Neural cell (in vitro differentiated cells): ENCODE measurements at regions not wholly inside any gene's neighbourhood (a gene's known extent, or its start where the extent isn't known, plus 50 kb on each side); places are given as distances from the start of the nearest gene placed in this dataset.

Source experiments
- H2AFZ ChIP-seq: fragments of 200-600, 300-800 bp; sonication (generic), shearing (Covaris generic); 2 replicates; pipeline ENCODE4 v1.6.0; 2014; ENCODE audit warnings: low read depth, mild to moderate bottlenecking, antibody characterized with exemption, low read length, moderate library complexity
- H3F3A ChIP-seq: fragments of 200-600 bp; shearing (Covaris generic); 2 replicates; pipeline ENCODE4 v1.6.1; 2016; ENCODE audit warnings: mild to moderate bottlenecking, moderate library complexity, mixed read lengths, antibody characterized with exemption, low read length; ENCODE audit not compliant: insufficient read depth, poor library complexity, severe bottlenecking
- H3K27ac ChIP-seq: fragments of 200-600, 300-800 bp; sonication (generic), shearing (Covaris generic); 2 replicates; pipeline ENCODE4 v1.5.1; 2014; ENCODE audit warnings: mild to moderate bottlenecking, low read length, moderate library complexity
- H3K27me3 ChIP-seq: fragments of 300-800, 200-600 bp; sonication (generic), shearing (Covaris generic); 2 replicates; pipeline ENCODE4 v1.6.0; 2014; ENCODE audit warnings: mild to moderate bottlenecking, low read depth, low read length, moderate library complexity; ENCODE audit not compliant: insufficient read depth
- H3K36me3 ChIP-seq: fragments of 300-800, 200-600 bp; sonication (generic), shearing (Covaris generic); 2 replicates; pipeline ENCODE4 v1.5.1; 2014; ENCODE audit warnings: mild to moderate bottlenecking, antibody characterized with exemption, low read length, moderate library complexity; ENCODE audit not compliant: insufficient read depth
- H3K4me2 ChIP-seq: fragments of 300-800, 200-600 bp; sonication (generic), shearing (Covaris generic); 2 replicates; pipeline ENCODE4 v1.6.0; 2014; ENCODE audit warnings: mild to moderate bottlenecking, low read length
- H3K4me3 ChIP-seq: fragments of 300-800, 200-600 bp; sonication (generic), shearing (Covaris generic); 2 replicates; pipeline ENCODE4 v1.5.1; 2014; ENCODE audit warnings: mild to moderate bottlenecking, low read length, moderate library complexity
- H3K79me2 ChIP-seq: fragments of 200-600 bp; shearing (Covaris generic); replicated peaks from 2 replicates; pipeline ENCODE4 v1.6.0; 2014; ENCODE audit warnings: mild to moderate bottlenecking, low read length, moderate library complexity; ENCODE audit not compliant: insufficient read depth
- H3K9ac ChIP-seq: fragments of 300-800, 200-600 bp; sonication (generic), shearing (Covaris generic); 2 replicates; pipeline ENCODE4 v1.6.1; 2016; ENCODE audit warnings: mild to moderate bottlenecking, low read length, mixed read lengths
- H3K9me2 ChIP-seq: fragments of 200-600 bp; shearing (Covaris generic); 2 replicates; pipeline ENCODE4 v1.6.1; 2016; ENCODE audit warnings: mild to moderate bottlenecking, low read length, mixed read lengths; ENCODE audit not compliant: insufficient read depth
- H3K9me3 ChIP-seq: fragments of 200-600, 300-800 bp; sonication (generic), shearing (Covaris generic); 2 replicates; pipeline ENCODE4 v1.6.1; 2016; ENCODE audit warnings: mild to moderate bottlenecking, mixed run types, low read length, moderate library complexity, mixed read lengths
- H4K20me1 ChIP-seq: fragments of 200-600 bp; shearing (Covaris generic); 2 replicates; pipeline ENCODE4 v1.6.1; 2016; ENCODE audit warnings: mild to moderate bottlenecking, mixed run types; ENCODE audit not compliant: insufficient read depth
- CTCF ChIP-seq: fragments of 450-650 bp; IDR thresholded peaks from 2 replicates; pipeline ENCODE4 v1.5.1; 2014; ENCODE audit warnings: antibody characterized with exemption, mild to moderate bottlenecking, moderate library complexity; ENCODE audit not compliant: poor library complexity, severe bottlenecking
- EP300 ChIP-seq: fragments of 450-650 bp; conservative IDR thresholded peaks from 2 replicates; pipeline ENCODE4 v1.6.1; 2014; ENCODE audit warnings: antibody characterized with exemption, mild to moderate bottlenecking, moderate library complexity; ENCODE audit not compliant: poor library complexity, severe bottlenecking
- EZH2 ChIP-seq: fragments of 200-600, 300-800 bp; shearing (Covaris generic), sonication (generic); IDR thresholded peaks from 2 replicates; pipeline ENCODE4 v1.6.1; 2014; ENCODE audit warnings: antibody characterized with exemption, low read length, borderline replicate concordance, mild to moderate bottlenecking; ENCODE audit not compliant: insufficient read depth, poor library complexity, severe bottlenecking
- MXI1 ChIP-seq: fragments of 450-650 bp; conservative IDR thresholded peaks from 2 replicates; pipeline ENCODE4 v1.6.1; 2014; ENCODE audit warnings: antibody characterized with exemption, mild to moderate bottlenecking; ENCODE audit not compliant: poor library complexity, severe bottlenecking
- POLR2AphosphoS5 ChIP-seq: IDR thresholded peaks from 2 replicates; pipeline ENCODE4 v1.6.1; 2012
- RAD21 ChIP-seq: fragments of 450-650 bp; conservative IDR thresholded peaks from 2 replicates; pipeline ENCODE4 v1.6.1; 2014; ENCODE audit warnings: antibody characterized with exemption, mild to moderate bottlenecking, moderate library complexity
- REST ChIP-seq: IDR thresholded peaks from 2 replicates; pipeline ENCODE4 v1.6.1; 2012; ENCODE audit warnings: borderline replicate concordance
- SMC3 ChIP-seq: fragments of 450-650 bp; conservative IDR thresholded peaks from 2 replicates; pipeline ENCODE4 v1.6.1; 2014; ENCODE audit warnings: antibody characterized with exemption, mild to moderate bottlenecking, moderate library complexity; ENCODE audit not compliant: poor library complexity
- TAF1 ChIP-seq: IDR thresholded peaks from 2 replicates; pipeline ENCODE4 v1.6.1; 2012; ENCODE audit warnings: low read depth

DNA sequence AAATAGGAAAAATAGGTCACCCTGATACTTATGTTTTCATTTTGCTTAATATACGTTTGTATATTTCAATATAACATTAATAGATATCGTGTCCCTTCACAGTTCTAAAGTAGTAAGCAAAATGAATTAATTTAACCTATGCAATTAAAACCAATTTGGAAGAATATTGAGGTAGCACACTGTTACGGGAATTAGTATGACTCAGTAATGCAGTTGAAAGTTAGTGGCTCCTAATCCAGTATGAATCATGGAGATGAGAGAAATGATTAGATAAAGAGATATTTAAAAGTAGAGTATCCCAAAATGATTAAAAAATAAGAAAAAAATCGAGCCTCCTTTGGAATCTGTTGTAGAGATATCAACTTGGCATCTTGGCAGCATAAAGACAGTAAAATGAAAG lies 177.0 kb upstream of the SLITRK6 start:
- no peak for TF ChIP-seq TAF1
- no peak for TF ChIP-seq CTCF
- no peak for TF ChIP-seq EZH2
- no peak for TF ChIP-seq SMC3
- TF ChIP-seq EP300: no peak
- TF ChIP-seq MXI1: no peak
- TF ChIP-seq RAD21: no peak
- TF ChIP-seq REST: no peak
- TF ChIP-seq POLR2AphosphoS5: no peak
- H4K20me1 ChIP-seq: no peaks in the 10 kb centered on the region
- H3K4me3 ChIP-seq: no peak overlapping the region
- H3K79me2 ChIP-seq: no peaks in the 10 kb centered on the region
- H3K9ac ChIP-seq: no peak overlapping the region
- H3K36me3 ChIP-seq: no peaks in the 10 kb centered on the region
- H3K27me3 ChIP-seq: no peaks in the 10 kb centered on the region
- no peaks in the 10 kb centered on the region for H3K9me2 ChIP-seq
- H3F3A ChIP-seq: no peaks in the 10 kb centered on the region
- no peak overlapping the region for H3K27ac ChIP-seq
- H3K9me3 ChIP-seq: no peaks in the 10 kb centered on the region
- no peak overlapping the region for H2AFZ ChIP-seq
- H3K4me2 ChIP-seq: no peak overlapping the region

GRCh38 chr13:85974608-85975366 lies 175.6 kb upstream of the SLITRK6 start:
- Histone ChIP-seq H3K4me3 (no peak overlapping the region), H3K27ac (no peak overlapping the region), H3K36me3 (no peaks in the 10 kb centered on the region), H3K27me3 (no peaks in the 10 kb centered on the region), H3K9me2 (no peaks in the 10 kb centered on the region), H3K9ac (no peak overlapping the region), H3F3A (no peaks in the 10 kb centered on the region), H3K4me2 (no peak overlapping the region), H2AFZ (no peak overlapping the region), H3K9me3 (no peaks in the 10 kb centered on the region), H4K20me1 (no peaks in the 10 kb centered on the region), H3K79me2 (no peaks in the 10 kb centered on the region)
- TF ChIP-seq SMC3 (peak; percentile 14), TAF1 (no peak), EP300 (no peak), CTCF (no peak), REST (peak; percentile 72), MXI1 (no peak), RAD21 (no peak), EZH2 (no peak), POLR2AphosphoS5 (peak; percentile 46)
